Stimulated activated naive B cell treated with anti-CD40 and anti-IgM and Interleukin-4, amounts not matched to agents 10 μg/mL and 1 μg/mL and 100 μg/mL, for 72 hours (primary cell): ENCODE measurements at regions not wholly inside any gene's neighbourhood (a gene's known extent, or its start where the extent isn't known, plus 50 kb on each side); places are given as distances from the start of the nearest gene placed in this dataset.
"Not testable (repeated sequence)": the region's sequence is repeated elsewhere in the genome, so short reads cannot be mapped to it uniquely, and the experiment has no call there.

Source experiments
- ATAC-seq, 2 donors: fragments of 150-1000 bp; cut with Tn5 transposase; replicated peaks; 2 replicates each; pipeline ENCODE4 v1.10.0; 2021; ENCODE audit warnings: moderate library complexity in 1 of 2
- DNase-seq: peaks from one replicate; pipeline ENCODE4 v3.0.0; 2021
- H3K27ac Mint-ChIP-seq: one replicate; pipeline ENCODE4 v1.8.0; 2022; ENCODE audit warnings: mild to moderate bottlenecking, mixed read lengths
- H3K27me3 Mint-ChIP-seq, 2 donors: one replicate each; pipeline ENCODE4 v1.8.0; 2022; ENCODE audit warnings: mixed read lengths in 2 of 2
- H3K36me3 Mint-ChIP-seq, 2 donors: one replicate each; pipeline ENCODE4 v1.8.0; 2022; ENCODE audit warnings: mixed read lengths in 2 of 2, mild to moderate bottlenecking in 1 of 2
- H3K4me1 Mint-ChIP-seq, 2 donors: one replicate each; pipeline ENCODE4 v1.8.0; 2022; ENCODE audit warnings: mixed read lengths in 2 of 2, mild to moderate bottlenecking in 1 of 2
- H3K4me3 Mint-ChIP-seq, 2 donors: one replicate each; pipeline ENCODE4 v1.8.0; 2022; ENCODE audit warnings: mild to moderate bottlenecking in 2 of 2, mixed read lengths in 2 of 2, moderate library complexity in 1 of 2
- H3K9me3 Mint-ChIP-seq, 2 donors: one replicate each; pipeline ENCODE4 v1.8.0; 2022; ENCODE audit warnings: mixed read lengths in 2 of 2, mild to moderate bottlenecking in 1 of 2

DNA sequence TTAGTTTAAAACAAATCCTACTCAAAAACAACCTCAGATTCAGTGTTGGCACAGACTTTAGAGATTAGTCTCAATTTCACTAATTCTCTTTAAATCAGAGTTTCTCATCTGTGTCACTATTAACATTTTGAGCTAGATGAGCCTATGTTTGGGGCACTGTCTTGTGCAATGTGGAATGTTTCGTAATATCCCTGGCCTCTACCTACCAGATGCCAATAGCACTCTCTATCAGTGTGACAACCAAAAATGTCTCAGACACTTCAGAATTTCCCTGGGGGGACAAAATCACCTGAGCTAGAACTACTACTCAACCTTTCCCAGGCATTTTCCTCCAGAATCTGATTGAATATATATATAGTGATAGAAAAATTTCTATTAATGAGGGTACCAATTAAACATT lies 465.2 kb upstream of the RGMB start:
- H3K4me3 Mint-ChIP-seq: no peak overlapping the region
- DNase-seq: no peak
- no peak overlapping the region for H3K27ac Mint-ChIP-seq
- no peaks in the 10 kb centered on the region for H3K36me3 Mint-ChIP-seq
- no peaks in the 10 kb centered on the region for H3K4me1 Mint-ChIP-seq
- no peaks in the 10 kb centered on the region for H3K27me3 Mint-ChIP-seq
- H3K9me3 Mint-ChIP-seq: no peaks in the 10 kb centered on the region
- no peak for ATAC-seq

DNA sequence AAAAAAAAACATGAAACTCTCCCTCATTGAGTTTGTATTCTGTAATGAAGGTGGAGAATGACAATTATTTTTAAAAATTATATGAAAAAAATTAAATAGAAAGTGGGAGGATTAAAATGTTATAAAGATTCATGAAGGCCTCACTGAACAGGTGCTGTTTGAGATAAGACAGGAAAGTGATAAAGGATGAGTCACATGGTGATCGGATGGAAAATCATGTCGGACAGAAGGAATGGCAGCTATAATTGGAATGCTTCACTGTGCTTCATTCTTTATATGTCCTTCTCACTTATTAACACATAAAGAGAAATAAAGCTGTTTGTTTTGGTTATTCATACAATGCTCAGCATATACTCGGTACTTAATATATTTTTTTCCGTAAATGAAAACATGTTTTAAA lies 464.5 kb upstream of the RGMB start:
- no peaks in the 10 kb centered on the region for H3K27me3 Mint-ChIP-seq
- no peaks in the 10 kb centered on the region for H3K9me3 Mint-ChIP-seq
- DNase-seq (no peak), ATAC-seq (no peak)
- H3K4me3 Mint-ChIP-seq: no peak overlapping the region
- H3K4me1 Mint-ChIP-seq: no peaks in the 10 kb centered on the region
- H3K36me3 Mint-ChIP-seq: no peaks in the 10 kb centered on the region
- H3K27ac Mint-ChIP-seq: no peak overlapping the region

DNA sequence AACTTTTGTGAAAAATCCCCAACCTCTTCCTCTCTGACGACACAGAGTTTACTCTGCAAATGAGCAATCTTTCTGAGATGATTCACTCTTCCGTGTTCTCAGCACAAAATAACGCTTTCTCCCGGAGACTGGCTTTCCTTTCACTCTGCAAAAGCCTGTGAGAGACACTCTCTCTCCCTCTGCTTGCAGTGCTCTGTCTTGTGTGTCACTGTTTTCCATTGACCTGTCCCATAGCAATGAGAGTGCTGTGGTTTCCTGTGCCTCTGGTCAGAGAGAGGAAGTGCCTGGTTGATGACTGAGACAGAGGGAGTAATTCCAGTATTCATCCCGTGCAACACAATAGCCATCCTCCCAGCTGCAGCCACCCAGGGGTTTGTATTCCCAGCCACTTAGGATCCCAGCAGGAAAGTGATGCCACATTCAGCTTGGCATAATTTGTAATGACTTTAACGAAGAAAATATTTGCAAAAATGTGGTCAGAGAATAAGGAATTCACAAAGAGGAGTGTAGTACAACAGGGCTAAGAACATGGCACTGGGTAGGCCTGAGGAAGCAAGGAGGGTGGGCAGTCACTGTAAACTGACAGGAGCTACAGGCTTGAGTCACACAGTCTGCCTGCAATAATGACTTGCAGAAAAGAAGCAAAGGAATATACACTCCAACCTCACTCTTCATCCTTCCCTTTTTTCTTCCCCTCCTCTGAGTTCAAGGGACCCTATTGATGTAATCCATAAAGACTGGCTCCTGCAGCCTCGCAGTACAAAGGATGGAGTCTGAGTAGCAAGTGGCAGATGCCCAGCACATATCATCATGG lies 463.5 kb upstream of the RGMB start:
- ATAC-seq (peak; percentile 31 to 57), DNase-seq (no peak)
- no peak overlapping the region for H3K4me3 Mint-ChIP-seq
- H3K4me1 Mint-ChIP-seq: no peaks in the 10 kb centered on the region
- H3K27ac Mint-ChIP-seq: no peak overlapping the region
- H3K36me3 Mint-ChIP-seq: no peaks in the 10 kb centered on the region
- no peaks in the 10 kb centered on the region for H3K27me3 Mint-ChIP-seq
- H3K9me3 Mint-ChIP-seq: no peaks in the 10 kb centered on the region

DNA sequence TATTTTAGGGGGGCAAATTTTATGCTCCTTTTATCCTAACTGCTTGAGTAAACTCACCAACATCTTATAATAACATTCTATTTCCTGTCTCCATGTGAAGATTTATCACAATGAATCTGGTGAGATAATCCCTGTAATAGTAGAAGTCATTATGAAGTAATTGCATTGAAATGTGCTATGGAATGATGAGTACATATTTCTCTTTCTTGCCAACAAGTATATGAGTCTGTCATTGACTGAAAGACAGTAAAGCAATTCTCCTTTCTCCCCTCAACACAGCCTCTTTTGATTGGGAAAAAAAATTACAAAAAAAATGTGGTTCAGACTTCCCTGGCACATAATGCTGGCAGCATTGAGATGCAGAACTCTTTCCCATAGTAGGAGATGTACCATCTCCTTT lies 459.2 kb upstream of the RGMB start:
- no peaks in the 10 kb centered on the region for H3K9me3 Mint-ChIP-seq
- H3K4me3 Mint-ChIP-seq: no peak overlapping the region
- H3K4me1 Mint-ChIP-seq: no peaks in the 10 kb centered on the region
- ATAC-seq (no peak), DNase-seq (no peak)
- no peaks in the 10 kb centered on the region for H3K27me3 Mint-ChIP-seq
- H3K36me3 Mint-ChIP-seq: no peaks in the 10 kb centered on the region
- no peak overlapping the region for H3K27ac Mint-ChIP-seq

DNA sequence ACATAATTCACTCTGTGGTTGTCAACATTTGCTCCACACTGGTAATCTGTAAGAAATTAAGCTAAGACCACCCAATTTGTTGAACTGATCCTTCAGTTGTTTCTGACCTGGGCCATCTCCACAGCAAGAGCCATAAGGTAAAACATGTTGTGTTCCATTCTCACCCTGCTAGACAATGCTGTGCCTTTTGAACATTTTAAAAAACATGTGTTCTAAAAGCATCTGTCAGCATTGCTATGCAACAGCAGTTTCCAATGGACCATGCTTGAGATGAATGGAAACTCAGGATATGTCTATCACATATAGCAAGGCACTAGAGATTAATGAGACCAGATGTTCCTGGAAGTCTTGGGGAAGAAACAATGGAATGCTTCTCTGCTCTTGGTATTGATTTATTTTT lies 455.1 kb upstream of the RGMB start:
- no peaks in the 10 kb centered on the region for H3K36me3 Mint-ChIP-seq
- ATAC-seq (no peak), DNase-seq (no peak)
- H3K4me1 Mint-ChIP-seq: no peaks in the 10 kb centered on the region
- no peak overlapping the region for H3K4me3 Mint-ChIP-seq
- H3K27ac Mint-ChIP-seq: no peak overlapping the region
- no peaks in the 10 kb centered on the region for H3K27me3 Mint-ChIP-seq
- H3K9me3 Mint-ChIP-seq: no peaks in the 10 kb centered on the region

DNA sequence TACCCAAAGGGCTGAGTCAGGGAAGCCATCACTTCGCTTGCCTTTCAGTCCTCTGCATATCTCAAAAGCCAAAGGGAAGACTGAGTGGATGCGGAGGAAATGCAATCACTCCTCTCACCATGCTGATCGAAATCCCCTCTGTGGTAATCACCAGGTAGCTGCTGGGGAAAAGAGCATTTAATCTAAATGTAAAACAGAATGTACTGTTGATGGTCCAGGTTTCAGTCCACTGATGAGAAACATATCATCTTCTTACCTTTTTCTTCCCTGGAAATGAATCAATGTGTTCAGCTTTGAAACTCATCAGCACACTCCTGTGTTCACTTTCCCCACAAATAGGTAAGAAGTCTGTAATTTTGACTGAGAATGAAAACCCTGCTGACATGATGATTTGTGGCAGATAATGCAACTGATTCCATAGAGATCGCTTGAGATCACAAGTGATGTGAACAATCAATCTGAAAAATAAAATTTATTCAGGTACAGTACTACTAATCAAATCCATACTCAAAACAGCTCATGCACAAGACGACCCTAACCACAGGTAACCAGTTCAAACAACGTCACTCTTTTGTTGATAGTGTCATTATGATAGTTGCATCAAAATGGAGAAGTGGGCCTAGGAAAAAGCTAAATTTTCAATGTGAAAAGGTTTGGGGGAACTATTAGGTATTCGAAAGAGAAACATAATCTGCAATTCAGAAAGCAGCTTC lies 454.0 kb upstream of the RGMB start:
- Mint-ChIP-seq H3K4me3 (no peak overlapping the region), H3K27me3 (no peaks in the 10 kb centered on the region), H3K27ac (no peak overlapping the region), H3K4me1 (no peaks in the 10 kb centered on the region), H3K9me3 (no peaks in the 10 kb centered on the region), H3K36me3 (no peaks in the 10 kb centered on the region)
- DNase-seq (no peak), ATAC-seq (no peak)

DNA sequence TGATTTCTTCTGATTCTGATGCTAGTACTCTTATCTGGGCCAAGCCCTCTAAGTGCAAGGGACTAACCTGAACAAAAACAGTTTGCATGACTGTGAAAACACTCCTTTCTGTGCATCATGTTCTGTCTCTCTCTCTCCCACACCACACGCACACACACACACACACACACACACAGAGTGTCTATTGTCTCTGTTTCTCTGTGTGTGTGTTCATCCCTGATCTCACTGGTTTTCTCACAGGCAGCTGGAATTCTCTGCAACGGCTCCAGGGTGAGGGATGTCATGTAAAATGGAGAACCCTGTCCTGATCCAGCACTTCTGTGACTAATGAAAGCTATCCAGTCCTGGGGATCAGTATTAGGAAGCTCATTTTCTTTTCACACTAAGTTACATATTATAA lies 453.1 kb upstream of the RGMB start:
- DNase-seq: no peak
- no peak for ATAC-seq
- no peak overlapping the region for H3K27ac Mint-ChIP-seq
- H3K9me3 Mint-ChIP-seq: no peaks in the 10 kb centered on the region
- H3K27me3 Mint-ChIP-seq: no peaks in the 10 kb centered on the region
- H3K4me3 Mint-ChIP-seq: no peak overlapping the region
- no peaks in the 10 kb centered on the region for H3K4me1 Mint-ChIP-seq
- H3K36me3 Mint-ChIP-seq: no peaks in the 10 kb centered on the region

DNA sequence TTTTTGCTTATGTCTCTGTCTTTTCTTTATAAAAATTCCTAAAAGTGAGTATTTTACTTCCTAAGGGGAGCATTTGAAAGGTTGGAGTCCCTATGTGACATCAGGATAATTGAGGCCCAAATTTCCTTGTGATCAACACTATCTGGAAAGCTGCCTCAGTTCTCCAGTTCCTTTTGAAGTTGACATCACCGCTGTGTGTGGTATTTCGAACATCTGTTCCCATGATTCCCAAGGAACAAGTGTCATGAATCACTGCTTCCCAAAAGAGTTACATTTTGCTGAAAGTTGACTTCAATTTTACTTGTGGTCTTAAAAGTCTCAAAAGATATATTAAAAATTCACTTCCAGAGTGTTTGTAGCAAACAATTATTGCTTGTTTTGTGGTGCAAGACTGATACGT lies 452.1 kb upstream of the RGMB start:
- Mint-ChIP-seq H3K27ac (no peak overlapping the region), H3K9me3 (no peaks in the 10 kb centered on the region), H3K27me3 (no peaks in the 10 kb centered on the region), H3K36me3 (no peaks in the 10 kb centered on the region), H3K4me1 (no peaks in the 10 kb centered on the region), H3K4me3 (no peak overlapping the region)
- ATAC-seq (no peak), DNase-seq (no peak)

DNA sequence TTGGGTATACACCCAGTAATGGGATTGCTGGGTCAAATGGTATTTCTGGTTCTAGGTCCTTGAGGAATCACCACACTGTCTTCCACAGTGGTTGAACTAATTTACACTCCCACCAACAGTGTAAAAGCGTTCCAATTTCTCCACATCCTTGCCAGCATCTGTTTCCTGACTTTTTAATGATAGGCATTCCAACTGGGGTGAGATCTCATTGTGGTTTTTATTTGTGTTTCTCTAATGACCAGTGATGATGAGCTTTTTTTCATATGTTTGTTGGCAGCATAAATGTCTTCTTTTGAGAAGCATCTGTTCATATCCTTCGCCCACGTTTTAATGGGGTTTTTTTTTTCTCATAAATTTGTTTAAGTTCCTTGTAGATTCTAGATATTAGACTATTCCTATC lies 448.3 kb upstream of the RGMB start:
- not testable (repeated sequence) for DNase-seq

DNA sequence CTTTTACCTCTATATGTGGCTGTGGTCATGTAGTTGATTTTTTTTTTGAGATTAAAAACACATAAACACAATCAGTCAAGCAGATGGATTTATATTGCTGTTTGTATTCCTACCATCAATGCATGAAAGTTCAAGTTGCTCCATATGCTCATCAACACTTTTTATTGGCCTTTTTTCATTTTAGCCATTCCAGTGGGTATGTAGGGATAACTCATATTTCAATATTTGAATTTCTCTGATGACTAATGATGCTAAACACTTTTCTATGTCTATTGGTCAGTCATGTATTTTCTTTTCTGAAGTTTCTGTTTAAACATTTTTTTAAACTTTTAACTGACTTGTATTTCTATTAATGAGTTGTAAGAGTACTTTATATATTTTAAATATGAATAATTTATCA lies 445.4 kb upstream of the RGMB start:
- ATAC-seq: no peak
- H3K4me3 Mint-ChIP-seq: no peak overlapping the region
- peaks cover 3 to 6% of the 10 kb centered on the region in 2 donors for H3K9me3 Mint-ChIP-seq
- H3K4me1 Mint-ChIP-seq: no peaks in the 10 kb centered on the region
- H3K36me3 Mint-ChIP-seq: no peaks in the 10 kb centered on the region
- DNase-seq: no peak
- no peaks in the 10 kb centered on the region for H3K27me3 Mint-ChIP-seq
- H3K27ac Mint-ChIP-seq: no peak overlapping the region

More for the DNA sequence above, 448.3 kb upstream of the RGMB start:
- H3K9me3 Mint-ChIP-seq, H3K4me3 Mint-ChIP-seq, H3K27ac Mint-ChIP-seq, H3K27me3 Mint-ChIP-seq, H3K36me3 Mint-ChIP-seq, ATAC-seq, H3K4me1 Mint-ChIP-seq: not testable (repeated sequence)

DNA sequence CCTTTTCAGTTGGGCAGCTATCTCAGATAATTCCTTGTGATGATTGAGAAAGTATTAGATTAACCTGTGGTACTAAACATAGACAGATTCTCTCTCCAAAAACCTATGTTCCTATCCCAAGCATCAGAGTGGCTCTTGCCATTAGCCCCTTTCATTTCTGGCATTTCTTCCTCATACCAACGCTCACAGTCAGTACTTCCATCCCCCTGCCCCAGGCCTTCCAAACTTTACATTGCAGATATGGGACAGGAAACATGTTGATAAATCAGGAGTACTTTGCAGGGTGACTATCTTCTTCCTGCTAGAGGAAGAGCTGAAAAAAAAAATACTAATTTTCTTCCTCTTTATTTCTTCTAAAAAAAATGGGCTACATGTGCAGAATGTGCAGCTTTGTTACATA lies 442.6 kb upstream of the RGMB start:
- H3K27me3 Mint-ChIP-seq: no peaks in the 10 kb centered on the region
- no peaks in the 10 kb centered on the region for H3K36me3 Mint-ChIP-seq
- no peaks in the 10 kb centered on the region for H3K4me1 Mint-ChIP-seq
- H3K9me3 Mint-ChIP-seq: peaks cover 3 to 6% of the 10 kb centered on the region in 2 donors
- no peak overlapping the region for H3K4me3 Mint-ChIP-seq
- DNase-seq (no peak), ATAC-seq (no peak)
- H3K27ac Mint-ChIP-seq: no peak overlapping the region

DNA sequence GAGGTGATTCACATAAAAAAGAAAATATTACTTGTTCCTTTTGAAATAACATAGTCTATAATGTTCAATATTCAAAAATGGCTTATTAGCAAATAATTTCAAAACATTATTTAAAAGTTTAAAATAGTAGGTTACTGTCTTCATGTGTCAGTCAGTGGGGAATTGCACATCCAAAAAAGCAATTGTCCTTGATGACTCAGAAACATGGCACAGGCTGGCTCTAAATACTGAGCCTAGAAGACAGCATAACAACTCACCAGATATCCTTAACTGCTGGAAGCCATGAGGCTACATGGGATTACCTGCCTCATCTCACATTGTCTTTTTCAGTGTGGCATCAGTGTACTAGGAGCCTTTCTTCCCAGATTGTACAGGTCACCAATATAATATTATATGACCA lies 439.5 kb upstream of the RGMB start:
- no peak for ATAC-seq
- no peak for DNase-seq
- H3K4me3 Mint-ChIP-seq: no peak overlapping the region

DNA sequence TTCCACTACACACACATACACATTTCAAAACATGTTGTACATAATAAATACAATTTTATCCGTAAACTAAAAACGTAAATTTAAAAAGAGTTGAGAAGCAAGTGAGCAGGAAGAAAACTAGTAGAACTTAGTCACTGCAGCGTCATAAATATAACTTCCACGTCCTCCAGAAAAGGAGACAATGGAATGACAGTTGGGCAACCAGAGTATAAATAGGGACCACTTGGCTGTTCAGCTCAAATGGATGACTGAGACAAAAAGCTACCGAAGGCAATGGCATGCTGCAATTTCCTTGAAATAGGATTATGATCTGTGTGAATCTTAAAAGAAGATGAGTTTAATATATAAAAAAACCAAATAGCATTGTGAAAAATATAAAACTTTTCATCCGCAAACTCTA lies 438.5 kb upstream of the RGMB start:
- no peaks in the 10 kb centered on the region for H3K4me1 Mint-ChIP-seq
- H3K27ac Mint-ChIP-seq: no peak overlapping the region
- ATAC-seq (no peak), DNase-seq (no peak)
- H3K27me3 Mint-ChIP-seq: no peaks in the 10 kb centered on the region
- peaks cover 3 to 6% of the 10 kb centered on the region in 2 donors for H3K9me3 Mint-ChIP-seq
- H3K36me3 Mint-ChIP-seq: no peaks in the 10 kb centered on the region
- H3K4me3 Mint-ChIP-seq: no peak overlapping the region

More for the DNA sequence above, 439.5 kb upstream of the RGMB start:
- no peaks in the 10 kb centered on the region for H3K36me3 Mint-ChIP-seq
- H3K4me1 Mint-ChIP-seq: no peaks in the 10 kb centered on the region
- no peak overlapping the region for H3K27ac Mint-ChIP-seq
- H3K27me3 Mint-ChIP-seq: no peaks in the 10 kb centered on the region
- peaks cover 3 to 6% of the 10 kb centered on the region in 2 donors for H3K9me3 Mint-ChIP-seq

DNA sequence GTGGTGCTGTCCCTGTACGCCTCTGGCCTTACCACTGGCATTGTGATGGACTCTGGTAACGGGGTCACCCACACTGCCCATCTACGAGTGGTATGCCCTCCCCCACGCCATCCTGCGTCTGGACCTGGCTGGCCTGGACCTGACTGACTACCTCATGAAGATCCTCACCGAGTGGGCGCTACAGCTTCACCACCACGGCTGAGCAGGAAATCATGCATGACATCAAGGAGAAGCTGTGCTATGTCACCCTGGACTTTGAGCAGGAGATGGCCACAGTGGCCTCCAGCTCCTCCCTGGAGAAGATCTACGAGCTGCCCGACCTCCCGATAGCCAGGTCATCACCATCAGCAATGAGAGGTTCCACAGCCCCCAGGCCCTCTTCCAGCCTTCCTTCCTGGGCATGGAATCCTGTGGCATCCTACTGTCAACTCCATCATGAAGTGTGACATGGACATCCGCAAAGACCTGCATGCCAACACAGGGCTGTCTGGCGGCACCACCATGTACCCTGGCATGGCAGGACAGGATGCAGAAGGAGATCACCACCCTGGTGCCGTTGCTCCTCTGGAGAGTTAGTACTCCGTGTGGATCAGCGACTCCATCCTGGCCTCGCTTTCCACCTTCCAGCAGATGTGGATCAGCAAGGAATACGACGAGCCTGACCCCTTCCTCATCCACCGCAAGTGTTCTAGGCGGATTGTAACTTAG lies 434.2 kb upstream of the RGMB start:
- no peak for ATAC-seq
- no peaks in the 10 kb centered on the region for H3K36me3 Mint-ChIP-seq
- no peaks in the 10 kb centered on the region for H3K27me3 Mint-ChIP-seq
- no peak for DNase-seq
- no peak overlapping the region for H3K4me3 Mint-ChIP-seq
- H3K4me1 Mint-ChIP-seq: no peaks in the 10 kb centered on the region
- H3K27ac Mint-ChIP-seq: no peak overlapping the region
- peaks cover 0 to 3% of the 10 kb centered on the region in 2 donors for H3K9me3 Mint-ChIP-seq
